Heart left ventricle (tissue), 16 donors: ENCODE measurements at regions not wholly inside any gene's neighbourhood (a gene's known extent, or its start where the extent isn't known, plus 50 kb on each side); places are given as distances from the start of the nearest gene placed in this dataset.
A peak's percentile ranks its signal among the peaks of the same experiment; 100 is the strongest.

Experiments used
- ATAC-seq, 4 donors: fragments of 200-7000 bp; cut with Tn5 transposase; one replicate each; pipeline ENCODE4 v1.9.1; 2020 to 2022; ENCODE audit warnings: moderate library complexity in 4 of 4, mild to moderate bottlenecking in 3 of 4, moderate number of reproducible peaks in 1 of 4
- DNase-seq, 5 donors: peaks; one replicate each; pipeline ENCODE4 v3.0.0-alpha.2; 2020
- H3K27ac ChIP-seq, 12 donors: fragments of 200-600 bp; sonication (generic) in 4 of 12; one replicate each; pipeline versions ENCODE4 v1.5.0 to v1.8.0; 2016 to 2022; ENCODE audit warnings: mild to moderate bottlenecking in 2 of 12
- H3K27me3 ChIP-seq, 9 donors: fragments of 200-600 bp; sonication (generic) in 2 of 9; one replicate each; pipeline versions ENCODE4 v1.5.1 to v1.8.0; 2016 to 2022; ENCODE audit warnings: mild to moderate bottlenecking in 3 of 9
- H3K36me3 ChIP-seq, 9 donors: fragments of 200-600 bp; sonication (generic) in 2 of 9; one replicate each; pipeline versions ENCODE4 v1.5.0 to v1.8.0; 2018 to 2022; ENCODE audit warnings: mild to moderate bottlenecking in 2 of 9
- H3K4me1 ChIP-seq, 12 donors: fragments of 200-600 bp; sonication (generic) in 4 of 12; one replicate each; pipeline versions ENCODE4 v1.5.0 to v1.8.0; 2016 to 2022; ENCODE audit warnings: mild to moderate bottlenecking in 3 of 12
- H3K4me3 ChIP-seq, 12 donors: fragments of 200-600 bp; sonication (generic) in 4 of 12; one replicate each; pipeline versions ENCODE4 v1.5.0 to v1.8.0; 2017 to 2022; ENCODE audit warnings: mild to moderate bottlenecking in 9 of 12, moderate library complexity in 4 of 12
- H3K9me3 ChIP-seq, 12 donors: fragments of 200-600 bp; sonication (generic) in 4 of 12; one replicate each; pipeline versions ENCODE4 v1.5.0 to v1.8.0; 2016 to 2022; ENCODE audit warnings: mild to moderate bottlenecking in 1 of 12
- POLR2A ChIP-seq, 2 donors: fragments of 450-650 bp; IDR thresholded peaks; one replicate each; pipeline ENCODE4 v1.6.1; 2017; ENCODE audit warnings: antibody characterized with exemption in 2 of 2, mild to moderate bottlenecking in 2 of 2, moderate library complexity in 2 of 2
- WGBS, 4 donors: extraction: QIAGEN DNeasy Blood & Tissue Kit in 2 of 4; methylation state at CpG; one replicate each; pipeline versions ENCODE4 v1.1.5 to v1.1.7; 2013 to 2018; 5-methylcytosine and 5-hydroxymethylcytosine counted together
- intact Hi-C, 10 donors: fragments of 100-400 bp; cut with DNase I; formaldehyde crosslinking; loops; one replicate each; pipeline versions ENCODE4 v1.11.1 to v1.14.2; 2022
- TF ChIP-seq, protein P1 (sequence below), 12 donors: fragments of 200-600 bp; sonication (generic) in 4 of 12; IDR thresholded peaks; one replicate each; pipeline versions ENCODE4 v1.5.0 to v1.8.0; 2018 to 2022; ENCODE audit warnings: antibody characterized with exemption in 12 of 12, mild to moderate bottlenecking in 5 of 12
- donor health status: ischemic (EF 13 %, LVEDD 7.1; RV severe dilation, severe dysfunction).
- donor health status: healthy with polysubstance abuse.
- donor health status: DM: no; HTN: yes; CAD: no.
- donor health status: DM: no; HTN: no; CAD: no.
- donor health status: ischemic (EF 25% LVEDD 6.9; RV normal size, moderate dysfunction).
- donor health status: ischemic (EF 25% LVEDD 5.7; RV mildly dilated, moderate dysfunction).
- donor health status: healthy.
- donor health status: DM: yes; HTN: yes; CAD: no.
- donor health status: ischemic (EF 35%, LVEDD 5.7; RV mildly dilated, moderate dysfunction).
- donor health status: nonischemic (EF 11% LVEDD 7.7; RV severe dilation, severe dysfunction).
- donor health status: DM: yes; HTN: yes; CAD: no.
- donor health status: PGD.
- donor health status: ischemic (EF 29% LVEDD 5.4; RV normal size, mild dysfunction).
- donor health status: nonischemic (EF 23%, LVEDD 6.1; RV moderate dilation, normal function).

DNA sequence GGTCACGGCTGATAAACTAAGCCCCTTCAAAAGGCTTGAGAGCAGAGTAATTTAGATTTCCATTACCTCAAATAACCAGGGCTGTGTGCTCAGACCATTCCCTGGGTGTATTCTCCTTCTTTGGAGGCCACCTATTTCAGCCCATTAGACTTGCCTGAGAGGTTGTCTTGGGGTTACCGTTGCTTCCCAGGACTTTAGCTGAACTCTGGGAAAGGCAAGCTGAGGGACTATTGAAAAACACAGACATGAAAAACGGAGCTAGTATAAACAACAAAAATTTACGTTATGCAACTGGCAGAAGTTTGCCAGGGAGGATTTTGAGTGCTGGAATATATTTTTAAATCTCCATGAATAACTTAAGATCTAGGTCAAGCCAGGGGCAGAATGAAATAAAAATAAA, 561.0 kb upstream of the TNP1 start:
- ATAC-seq (no peak), DNase-seq (no peak)
- TF ChIP-seq, protein P1, sequence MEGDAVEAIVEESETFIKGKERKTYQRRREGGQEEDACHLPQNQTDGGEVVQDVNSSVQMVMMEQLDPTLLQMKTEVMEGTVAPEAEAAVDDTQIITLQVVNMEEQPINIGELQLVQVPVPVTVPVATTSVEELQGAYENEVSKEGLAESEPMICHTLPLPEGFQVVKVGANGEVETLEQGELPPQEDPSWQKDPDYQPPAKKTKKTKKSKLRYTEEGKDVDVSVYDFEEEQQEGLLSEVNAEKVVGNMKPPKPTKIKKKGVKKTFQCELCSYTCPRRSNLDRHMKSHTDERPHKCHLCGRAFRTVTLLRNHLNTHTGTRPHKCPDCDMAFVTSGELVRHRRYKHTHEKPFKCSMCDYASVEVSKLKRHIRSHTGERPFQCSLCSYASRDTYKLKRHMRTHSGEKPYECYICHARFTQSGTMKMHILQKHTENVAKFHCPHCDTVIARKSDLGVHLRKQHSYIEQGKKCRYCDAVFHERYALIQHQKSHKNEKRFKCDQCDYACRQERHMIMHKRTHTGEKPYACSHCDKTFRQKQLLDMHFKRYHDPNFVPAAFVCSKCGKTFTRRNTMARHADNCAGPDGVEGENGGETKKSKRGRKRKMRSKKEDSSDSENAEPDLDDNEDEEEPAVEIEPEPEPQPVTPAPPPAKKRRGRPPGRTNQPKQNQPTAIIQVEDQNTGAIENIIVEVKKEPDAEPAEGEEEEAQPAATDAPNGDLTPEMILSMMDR (IDR thresholded peaks at IDR 0.05) = no peak
- no peak for TF ChIP-seq POLR2A (IDR thresholded peaks at IDR 0.05)
- Histone ChIP-seq H3K27me3 (no peaks in the 10 kb centered on the region), H3K4me1 (peaks cover 0 to 21% (median 0%) of the 10 kb centered on the region in 12 donors), H3K27ac (peak overlapping the region in 3 of 12 donors; percentile 15 to 69 (median 20)), H3K9me3 (peaks cover 0 to 6% (median 0%) of the 10 kb centered on the region in 12 donors), H3K4me3 (no peak overlapping the region), H3K36me3 (peaks cover 0 to 6% (median 0%) of the 10 kb centered on the region in 9 donors)
- intact Hi-C loops = no loop called here
- 69 to 85% (median 82%) methylated on average over 4 of the region's 4 CpGs for WGBS, 4 donors

DNA sequence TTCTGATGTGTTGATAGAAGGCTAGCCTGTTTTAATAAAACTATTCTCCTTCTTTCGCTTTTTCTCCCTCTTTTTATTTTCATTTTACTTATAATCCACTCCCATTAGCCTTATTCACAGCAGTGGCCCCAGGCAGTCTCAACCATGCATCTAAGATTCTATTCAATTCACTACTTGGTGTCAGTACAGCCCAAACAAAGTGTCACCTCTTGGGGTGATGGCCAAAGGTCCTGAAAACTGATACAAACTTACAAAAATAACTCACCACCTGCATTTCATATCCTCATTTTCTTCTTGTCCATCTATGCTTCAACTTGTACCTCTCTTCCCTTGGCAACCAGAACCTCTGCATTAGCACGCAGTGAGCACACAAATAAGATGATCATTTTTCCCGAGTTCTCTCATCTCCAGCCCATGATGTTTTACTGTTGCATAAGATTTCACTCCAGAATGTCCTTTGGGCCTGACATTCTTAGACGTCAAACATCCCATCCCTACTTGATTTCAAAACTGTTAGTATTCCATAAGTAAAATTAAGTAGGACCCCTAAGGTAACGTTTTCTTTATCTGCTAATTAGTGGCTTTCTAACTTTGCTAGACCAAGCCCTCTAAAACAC, 559.3 kb upstream of the TNP1 start:
- Histone ChIP-seq H3K9me3 (peaks cover 0 to 3% (median 0%) of the 10 kb centered on the region in 12 donors), H3K27ac (peak overlapping the region in 1 of 12 donors; percentile 69), H3K4me3 (no peak overlapping the region), H3K36me3 (no peaks in the 10 kb centered on the region), H3K27me3 (no peaks in the 10 kb centered on the region), H3K4me1 (peaks cover 0 to 21% (median 0%) of the 10 kb centered on the region in 12 donors)
- no peak for ATAC-seq
- 90 to 95% (median 92%) methylated on average over 5 of the region's 5 CpGs for WGBS, 4 donors
- DNase-seq = no peak
- intact Hi-C loops = no loop called here
- TF ChIP-seq, protein P1 (IDR thresholded peaks at IDR 0.05) = no peak
- TF ChIP-seq POLR2A (IDR thresholded peaks at IDR 0.05) = no peak

- 75 to 88% (median 84%) methylated on average over 3 of the region's 3 CpGs for WGBS, 4 donors
- no peaks in the 10 kb centered on the region for H3K27me3 ChIP-seq
- ATAC-seq (no peak), DNase-seq (no peak)
- H3K4me3 ChIP-seq = no peak overlapping the region
- no peaks in the 10 kb centered on the region for H3K36me3 ChIP-seq
- peak overlapping the region in 1 of 12 donors; percentile 41 for H3K27ac ChIP-seq
- H3K9me3 ChIP-seq = peaks cover 0 to 3% (median 0%) of the 10 kb centered on the region in 12 donors
- peaks cover 0 to 21% (median 0%) of the 10 kb centered on the region in 12 donors for H3K4me1 ChIP-seq
- no peak for TF ChIP-seq POLR2A (IDR thresholded peaks at IDR 0.05)
- TF ChIP-seq, protein P1 (IDR thresholded peaks at IDR 0.05) = no peak
- intact Hi-C loops = no loop called here
Measured at GRCh38 chr2:217418544-217418943, 558.7 kb upstream of the TNP1 start.

GRCh38 chr2:217418090-217418489, 558.2 kb upstream of the TNP1 start:
- no peak for DNase-seq
- Histone ChIP-seq H3K4me3 (no peak overlapping the region), H3K27me3 (no peaks in the 10 kb centered on the region), H3K4me1 (peaks cover 0 to 25% (median 3%) of the 10 kb centered on the region in 12 donors), H3K27ac (no peak overlapping the region), H3K36me3 (no peaks in the 10 kb centered on the region), H3K9me3 (peaks cover 0 to 3% (median 0%) of the 10 kb centered on the region in 12 donors)
- TF ChIP-seq POLR2A (IDR thresholded peaks at IDR 0.05) = no peak
- TF ChIP-seq, protein P1 (IDR thresholded peaks at IDR 0.05) = no peak
- ATAC-seq = no peak
- intact Hi-C loops = no loop called here
- 90 to 98% (median 94%) methylated on average over 3 of the region's 3 CpGs for WGBS, 4 donors
